ENCODE measurements at regions not wholly inside any gene's neighbourhood (a gene's known extent, or its start where the extent isn't known, plus 50 kb on each side); places are given as distances from the start of the nearest gene placed in this dataset.

- no peak for TF ChIP-seq POLR2A (IDR thresholded peaks at IDR 0.05; ENCODE audit: low read length)
- TF ChIP-seq GATA1 (IDR thresholded peaks at IDR 0.05; ENCODE audit: low read depth, low read length) = no peak
These were observed 81.8 kb upstream of the ALCAM start for GRCh38 chr3:105284876-105285275.
